HEK293 (cell line): ENCODE measurements at regions not wholly inside any gene's neighbourhood (a gene's known extent, or its start where the extent isn't known, plus 50 kb on each side); places are given as distances from the start of the nearest gene placed in this dataset.

Experiments used
- TCF7L2 ChIP-seq: IDR thresholded peaks from 2 replicates; pipeline ENCODE4 v1.6.1; 2011; ENCODE audit warnings: low read depth, mild to moderate bottlenecking, inconsistent platforms, low read length, moderate library complexity, borderline replicate concordance
- YY1 ChIP-seq: fragments of 450-650 bp; formaldehyde crosslinking; IDR thresholded peaks from 2 replicates; pipeline ENCODE4 v1.5.1; 2018; ENCODE audit warnings: missing biosample characterization, missing genetic modification characterization
- ZNF174 ChIP-seq: fragments of 450-650 bp; formaldehyde crosslinking; IDR thresholded peaks from 2 replicates; pipeline ENCODE4 v1.5.0; 2017; ENCODE audit warnings: missing biosample characterization, mild to moderate bottlenecking, missing genetic modification characterization
- ZNF2 ChIP-seq: fragments of 450-650 bp; formaldehyde crosslinking; IDR thresholded peaks from 2 replicates; pipeline ENCODE4 v1.5.1; 2016; ENCODE audit warnings: missing biosample characterization, missing genetic modification characterization
- ZNF274 ChIP-seq, 2 experiments: fragments of 200-500 bp in 1 of 2; fragments of 450-650 bp in 1 of 2; sonication (Bioruptor generic) in 1 of 2; formaldehyde crosslinking in 1 of 2; IDR thresholded peaks; 2 replicates each; pipeline versions ENCODE4 v1.5.1 to v1.6.1; 2014 to 2016; ENCODE audit warnings: borderline replicate concordance in 1 of 2, inconsistent platforms in 1 of 2, low read length in 1 of 2, missing biosample characterization in 1 of 2, missing genetic modification characterization in 1 of 2
- ZNF335 ChIP-seq: fragments of 450-650 bp; formaldehyde crosslinking; conservative IDR thresholded peaks from 2 replicates; pipeline ENCODE4 v1.5.1; 2016; ENCODE audit warnings: missing biosample characterization, missing genetic modification characterization
- ZNF404 ChIP-seq: fragments of 450-650 bp; formaldehyde crosslinking; IDR thresholded peaks from 2 replicates; pipeline ENCODE4 v1.5.1; 2017; ENCODE audit warnings: missing biosample characterization, missing genetic modification characterization
- ZNF626 ChIP-seq: fragments of 450-650 bp; sonication (Bioruptor Pico); formaldehyde crosslinking; IDR thresholded peaks from 2 replicates; pipeline ENCODE4 v1.5.1; 2018; ENCODE audit warnings: missing biosample characterization, missing genetic modification characterization, inconsistent platforms
- ZNF707 ChIP-seq: fragments of 450-650 bp; formaldehyde crosslinking; IDR thresholded peaks from 2 replicates; pipeline ENCODE4 v1.5.1; 2016; ENCODE audit warnings: missing biosample characterization, missing genetic modification characterization
- TF ChIP-seq, protein P1 (sequence below): fragments of 450-650 bp; formaldehyde crosslinking; IDR thresholded peaks from 2 replicates; pipeline ENCODE4 v1.5.1; 2016; ENCODE audit warnings: missing biosample characterization, missing genetic modification characterization
- TF ChIP-seq, protein P2 (sequence below): fragments of 450-650 bp; formaldehyde crosslinking; IDR thresholded peaks from 2 replicates; pipeline ENCODE4 v1.5.1; 2016; ENCODE audit warnings: missing biosample characterization, missing genetic modification characterization
- TF ChIP-seq, protein P3 (sequence below): fragments of 450-650 bp; formaldehyde crosslinking; IDR thresholded peaks from 2 replicates; pipeline ENCODE4 v1.5.1; 2016; ENCODE audit warnings: missing biosample characterization, missing genetic modification characterization, borderline replicate concordance
- TF ChIP-seq, protein P4 (sequence below): fragments of 450-650 bp; IDR thresholded peaks from 2 replicates; pipeline ENCODE4 v1.5.1; 2018; ENCODE audit warnings: missing biosample characterization, missing genetic modification characterization

DNA sequence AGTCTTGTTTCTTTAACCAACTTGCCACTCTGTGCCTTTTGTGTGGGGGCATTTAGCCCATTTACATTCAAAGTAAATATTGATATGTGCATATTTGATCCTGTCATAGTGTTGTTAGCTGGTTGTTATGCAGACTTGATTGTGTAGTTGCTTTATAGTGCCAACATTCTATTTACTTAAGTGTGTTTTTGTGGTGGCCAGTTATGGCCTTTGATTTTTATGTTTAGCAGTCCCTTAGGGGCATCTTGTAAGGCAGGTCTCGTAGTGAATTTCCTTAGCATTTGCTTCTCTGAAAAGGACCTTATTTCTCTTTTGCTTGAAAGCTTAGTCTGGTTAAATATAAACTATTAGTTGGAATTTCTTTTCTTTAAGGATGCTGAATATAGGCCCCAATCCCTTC lies 282.8 kb upstream of the NECTIN3 start:
- TF ChIP-seq, protein P1, sequence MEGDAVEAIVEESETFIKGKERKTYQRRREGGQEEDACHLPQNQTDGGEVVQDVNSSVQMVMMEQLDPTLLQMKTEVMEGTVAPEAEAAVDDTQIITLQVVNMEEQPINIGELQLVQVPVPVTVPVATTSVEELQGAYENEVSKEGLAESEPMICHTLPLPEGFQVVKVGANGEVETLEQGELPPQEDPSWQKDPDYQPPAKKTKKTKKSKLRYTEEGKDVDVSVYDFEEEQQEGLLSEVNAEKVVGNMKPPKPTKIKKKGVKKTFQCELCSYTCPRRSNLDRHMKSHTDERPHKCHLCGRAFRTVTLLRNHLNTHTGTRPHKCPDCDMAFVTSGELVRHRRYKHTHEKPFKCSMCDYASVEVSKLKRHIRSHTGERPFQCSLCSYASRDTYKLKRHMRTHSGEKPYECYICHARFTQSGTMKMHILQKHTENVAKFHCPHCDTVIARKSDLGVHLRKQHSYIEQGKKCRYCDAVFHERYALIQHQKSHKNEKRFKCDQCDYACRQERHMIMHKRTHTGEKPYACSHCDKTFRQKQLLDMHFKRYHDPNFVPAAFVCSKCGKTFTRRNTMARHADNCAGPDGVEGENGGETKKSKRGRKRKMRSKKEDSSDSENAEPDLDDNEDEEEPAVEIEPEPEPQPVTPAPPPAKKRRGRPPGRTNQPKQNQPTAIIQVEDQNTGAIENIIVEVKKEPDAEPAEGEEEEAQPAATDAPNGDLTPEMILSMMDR (tag by site-specific recombination), result no peak
- TF ChIP-seq ZNF626 (no peak), ZNF335 (tag by site-specific recombination) (no peak), ZNF274 (IDR thresholded peaks at IDR 0.05; ENCODE audit: low read length) (no peak), ZNF274 (tag by site-specific recombination; IDR thresholded peaks at IDR 0.05; ENCODE audit: borderline replicate concordance) (no peak), ZNF2 (tag by site-specific recombination) (no peak), ZNF404 (no peak), ZNF707 (tag by site-specific recombination) (no peak), YY1 (tag by site-specific recombination) (no peak), ZNF174 (tag by site-specific recombination) (no peak), TCF7L2 (no peak)
- TF ChIP-seq, protein P2, sequence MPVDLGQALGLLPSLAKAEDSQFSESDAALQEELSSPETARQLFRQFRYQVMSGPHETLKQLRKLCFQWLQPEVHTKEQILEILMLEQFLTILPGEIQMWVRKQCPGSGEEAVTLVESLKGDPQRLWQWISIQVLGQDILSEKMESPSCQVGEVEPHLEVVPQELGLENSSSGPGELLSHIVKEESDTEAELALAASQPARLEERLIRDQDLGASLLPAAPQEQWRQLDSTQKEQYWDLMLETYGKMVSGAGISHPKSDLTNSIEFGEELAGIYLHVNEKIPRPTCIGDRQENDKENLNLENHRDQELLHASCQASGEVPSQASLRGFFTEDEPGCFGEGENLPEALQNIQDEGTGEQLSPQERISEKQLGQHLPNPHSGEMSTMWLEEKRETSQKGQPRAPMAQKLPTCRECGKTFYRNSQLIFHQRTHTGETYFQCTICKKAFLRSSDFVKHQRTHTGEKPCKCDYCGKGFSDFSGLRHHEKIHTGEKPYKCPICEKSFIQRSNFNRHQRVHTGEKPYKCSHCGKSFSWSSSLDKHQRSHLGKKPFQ (tag by site-specific recombination), result no peak
- TF ChIP-seq, protein P3, sequence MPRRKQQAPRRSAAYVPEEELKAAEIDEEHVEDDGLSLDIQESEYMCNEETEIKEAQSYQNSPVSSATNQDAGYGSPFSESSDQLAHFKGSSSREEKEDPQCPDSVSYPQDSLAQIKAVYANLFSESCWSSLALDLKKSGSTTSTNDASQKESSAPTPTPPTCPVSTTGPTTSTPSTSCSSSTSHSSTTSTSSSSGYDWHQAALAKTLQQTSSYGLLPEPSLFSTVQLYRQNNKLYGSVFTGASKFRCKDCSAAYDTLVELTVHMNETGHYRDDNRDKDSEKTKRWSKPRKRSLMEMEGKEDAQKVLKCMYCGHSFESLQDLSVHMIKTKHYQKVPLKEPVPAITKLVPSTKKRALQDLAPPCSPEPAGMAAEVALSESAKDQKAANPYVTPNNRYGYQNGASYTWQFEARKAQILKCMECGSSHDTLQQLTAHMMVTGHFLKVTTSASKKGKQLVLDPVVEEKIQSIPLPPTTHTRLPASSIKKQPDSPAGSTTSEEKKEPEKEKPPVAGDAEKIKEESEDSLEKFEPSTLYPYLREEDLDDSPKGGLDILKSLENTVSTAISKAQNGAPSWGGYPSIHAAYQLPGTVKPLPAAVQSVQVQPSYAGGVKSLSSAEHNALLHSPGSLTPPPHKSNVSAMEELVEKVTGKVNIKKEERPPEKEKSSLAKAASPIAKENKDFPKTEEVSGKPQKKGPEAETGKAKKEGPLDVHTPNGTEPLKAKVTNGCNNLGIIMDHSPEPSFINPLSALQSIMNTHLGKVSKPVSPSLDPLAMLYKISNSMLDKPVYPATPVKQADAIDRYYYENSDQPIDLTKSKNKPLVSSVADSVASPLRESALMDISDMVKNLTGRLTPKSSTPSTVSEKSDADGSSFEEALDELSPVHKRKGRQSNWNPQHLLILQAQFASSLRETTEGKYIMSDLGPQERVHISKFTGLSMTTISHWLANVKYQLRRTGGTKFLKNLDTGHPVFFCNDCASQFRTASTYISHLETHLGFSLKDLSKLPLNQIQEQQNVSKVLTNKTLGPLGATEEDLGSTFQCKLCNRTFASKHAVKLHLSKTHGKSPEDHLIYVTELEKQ (tag by site-specific recombination), result no peak
- TF ChIP-seq, protein P4, sequence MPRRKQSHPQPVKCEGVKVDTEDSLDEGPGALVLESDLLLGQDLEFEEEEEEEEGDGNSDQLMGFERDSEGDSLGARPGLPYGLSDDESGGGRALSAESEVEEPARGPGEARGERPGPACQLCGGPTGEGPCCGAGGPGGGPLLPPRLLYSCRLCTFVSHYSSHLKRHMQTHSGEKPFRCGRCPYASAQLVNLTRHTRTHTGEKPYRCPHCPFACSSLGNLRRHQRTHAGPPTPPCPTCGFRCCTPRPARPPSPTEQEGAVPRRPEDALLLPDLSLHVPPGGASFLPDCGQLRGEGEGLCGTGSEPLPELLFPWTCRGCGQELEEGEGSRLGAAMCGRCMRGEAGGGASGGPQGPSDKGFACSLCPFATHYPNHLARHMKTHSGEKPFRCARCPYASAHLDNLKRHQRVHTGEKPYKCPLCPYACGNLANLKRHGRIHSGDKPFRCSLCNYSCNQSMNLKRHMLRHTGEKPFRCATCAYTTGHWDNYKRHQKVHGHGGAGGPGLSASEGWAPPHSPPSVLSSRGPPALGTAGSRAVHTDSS (tag by site-specific recombination), result no peak
